H1 (cell line): ENCODE measurements at regions not wholly inside any gene's neighbourhood (a gene's known extent, or its start where the extent isn't known, plus 50 kb on each side); places are given as distances from the start of the nearest gene placed in this dataset.

Experiments
- BCL11A ChIP-seq, 2 experiments: IDR thresholded peaks; one replicate each; pipeline ENCODE4 v1.6.1; 2011; ENCODE audit warnings: low read depth in 2 of 2, low read length in 2 of 2, mild to moderate bottlenecking in 2 of 2
- BRCA1 ChIP-seq: IDR thresholded peaks from 2 replicates; pipeline ENCODE4 v1.6.1; 2012; ENCODE audit warnings: low read depth, low read length, improper control_type of control experiment
- HDAC2 ChIP-seq, 2 experiments: fragments of 300-600 bp in 1 of 2; sonication (generic) in 1 of 2; IDR thresholded peaks; 2 replicates each; pipeline ENCODE4 v1.6.1; 2011 to 2012; ENCODE audit warnings: low read depth in 2 of 2, low read length in 2 of 2, mild to moderate bottlenecking in 2 of 2, moderate library complexity in 2 of 2, borderline replicate concordance in 1 of 2, inconsistent platforms in 1 of 2
- TF ChIP-seq, protein P1 (sequence below): fragments of 300-600 bp; sonication (generic); IDR thresholded peaks from 2 replicates; pipeline ENCODE4 v1.7.1; 2012; ENCODE audit warnings: low read length, moderate library complexity, mild to moderate bottlenecking, inconsistent platforms; ENCODE audit not compliant: insufficient replicate concordance

DNA sequence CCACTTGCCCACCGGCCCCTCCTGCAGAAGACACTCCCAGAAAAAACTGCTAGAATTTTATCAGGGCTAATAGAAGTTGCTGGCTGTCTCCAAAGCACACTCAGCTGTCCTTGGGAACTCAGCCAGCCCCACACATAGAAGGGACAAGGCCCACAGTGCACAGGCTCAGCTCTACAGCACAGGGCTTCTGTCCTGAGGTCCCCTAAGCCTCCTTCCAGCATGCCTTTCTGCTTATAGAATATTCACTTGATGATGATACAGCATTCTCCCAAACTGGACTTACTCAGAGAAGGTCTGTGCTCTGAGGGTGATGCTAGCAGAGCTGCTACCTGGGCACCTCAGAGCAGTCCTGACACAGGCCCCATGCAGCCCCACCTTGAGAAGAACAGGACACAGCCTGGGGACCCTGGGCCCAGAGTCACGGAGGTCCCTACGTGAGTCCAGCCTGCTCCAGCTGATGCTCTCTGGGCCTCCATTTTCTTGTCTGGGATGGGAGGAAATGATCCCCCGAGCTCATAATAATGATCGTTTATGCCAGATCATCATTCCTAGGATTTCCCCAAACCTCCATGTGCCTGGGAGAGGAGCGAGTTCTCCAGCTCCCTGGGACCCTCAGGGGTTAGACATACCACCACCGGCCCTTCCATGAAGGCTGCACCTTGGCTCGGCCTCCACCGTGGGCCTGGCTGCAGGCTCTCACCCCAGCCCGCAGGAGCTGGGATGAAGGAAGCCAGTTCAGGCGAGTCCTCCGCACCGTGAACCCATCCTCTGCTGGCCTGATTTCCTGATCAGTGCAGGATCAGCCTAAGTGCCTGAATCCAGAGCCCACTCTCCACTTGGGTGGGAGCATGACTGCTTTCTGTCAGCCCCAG is 145.6 kb downstream of the ZNF248 start (continued):
- TF ChIP-seq, protein P1, sequence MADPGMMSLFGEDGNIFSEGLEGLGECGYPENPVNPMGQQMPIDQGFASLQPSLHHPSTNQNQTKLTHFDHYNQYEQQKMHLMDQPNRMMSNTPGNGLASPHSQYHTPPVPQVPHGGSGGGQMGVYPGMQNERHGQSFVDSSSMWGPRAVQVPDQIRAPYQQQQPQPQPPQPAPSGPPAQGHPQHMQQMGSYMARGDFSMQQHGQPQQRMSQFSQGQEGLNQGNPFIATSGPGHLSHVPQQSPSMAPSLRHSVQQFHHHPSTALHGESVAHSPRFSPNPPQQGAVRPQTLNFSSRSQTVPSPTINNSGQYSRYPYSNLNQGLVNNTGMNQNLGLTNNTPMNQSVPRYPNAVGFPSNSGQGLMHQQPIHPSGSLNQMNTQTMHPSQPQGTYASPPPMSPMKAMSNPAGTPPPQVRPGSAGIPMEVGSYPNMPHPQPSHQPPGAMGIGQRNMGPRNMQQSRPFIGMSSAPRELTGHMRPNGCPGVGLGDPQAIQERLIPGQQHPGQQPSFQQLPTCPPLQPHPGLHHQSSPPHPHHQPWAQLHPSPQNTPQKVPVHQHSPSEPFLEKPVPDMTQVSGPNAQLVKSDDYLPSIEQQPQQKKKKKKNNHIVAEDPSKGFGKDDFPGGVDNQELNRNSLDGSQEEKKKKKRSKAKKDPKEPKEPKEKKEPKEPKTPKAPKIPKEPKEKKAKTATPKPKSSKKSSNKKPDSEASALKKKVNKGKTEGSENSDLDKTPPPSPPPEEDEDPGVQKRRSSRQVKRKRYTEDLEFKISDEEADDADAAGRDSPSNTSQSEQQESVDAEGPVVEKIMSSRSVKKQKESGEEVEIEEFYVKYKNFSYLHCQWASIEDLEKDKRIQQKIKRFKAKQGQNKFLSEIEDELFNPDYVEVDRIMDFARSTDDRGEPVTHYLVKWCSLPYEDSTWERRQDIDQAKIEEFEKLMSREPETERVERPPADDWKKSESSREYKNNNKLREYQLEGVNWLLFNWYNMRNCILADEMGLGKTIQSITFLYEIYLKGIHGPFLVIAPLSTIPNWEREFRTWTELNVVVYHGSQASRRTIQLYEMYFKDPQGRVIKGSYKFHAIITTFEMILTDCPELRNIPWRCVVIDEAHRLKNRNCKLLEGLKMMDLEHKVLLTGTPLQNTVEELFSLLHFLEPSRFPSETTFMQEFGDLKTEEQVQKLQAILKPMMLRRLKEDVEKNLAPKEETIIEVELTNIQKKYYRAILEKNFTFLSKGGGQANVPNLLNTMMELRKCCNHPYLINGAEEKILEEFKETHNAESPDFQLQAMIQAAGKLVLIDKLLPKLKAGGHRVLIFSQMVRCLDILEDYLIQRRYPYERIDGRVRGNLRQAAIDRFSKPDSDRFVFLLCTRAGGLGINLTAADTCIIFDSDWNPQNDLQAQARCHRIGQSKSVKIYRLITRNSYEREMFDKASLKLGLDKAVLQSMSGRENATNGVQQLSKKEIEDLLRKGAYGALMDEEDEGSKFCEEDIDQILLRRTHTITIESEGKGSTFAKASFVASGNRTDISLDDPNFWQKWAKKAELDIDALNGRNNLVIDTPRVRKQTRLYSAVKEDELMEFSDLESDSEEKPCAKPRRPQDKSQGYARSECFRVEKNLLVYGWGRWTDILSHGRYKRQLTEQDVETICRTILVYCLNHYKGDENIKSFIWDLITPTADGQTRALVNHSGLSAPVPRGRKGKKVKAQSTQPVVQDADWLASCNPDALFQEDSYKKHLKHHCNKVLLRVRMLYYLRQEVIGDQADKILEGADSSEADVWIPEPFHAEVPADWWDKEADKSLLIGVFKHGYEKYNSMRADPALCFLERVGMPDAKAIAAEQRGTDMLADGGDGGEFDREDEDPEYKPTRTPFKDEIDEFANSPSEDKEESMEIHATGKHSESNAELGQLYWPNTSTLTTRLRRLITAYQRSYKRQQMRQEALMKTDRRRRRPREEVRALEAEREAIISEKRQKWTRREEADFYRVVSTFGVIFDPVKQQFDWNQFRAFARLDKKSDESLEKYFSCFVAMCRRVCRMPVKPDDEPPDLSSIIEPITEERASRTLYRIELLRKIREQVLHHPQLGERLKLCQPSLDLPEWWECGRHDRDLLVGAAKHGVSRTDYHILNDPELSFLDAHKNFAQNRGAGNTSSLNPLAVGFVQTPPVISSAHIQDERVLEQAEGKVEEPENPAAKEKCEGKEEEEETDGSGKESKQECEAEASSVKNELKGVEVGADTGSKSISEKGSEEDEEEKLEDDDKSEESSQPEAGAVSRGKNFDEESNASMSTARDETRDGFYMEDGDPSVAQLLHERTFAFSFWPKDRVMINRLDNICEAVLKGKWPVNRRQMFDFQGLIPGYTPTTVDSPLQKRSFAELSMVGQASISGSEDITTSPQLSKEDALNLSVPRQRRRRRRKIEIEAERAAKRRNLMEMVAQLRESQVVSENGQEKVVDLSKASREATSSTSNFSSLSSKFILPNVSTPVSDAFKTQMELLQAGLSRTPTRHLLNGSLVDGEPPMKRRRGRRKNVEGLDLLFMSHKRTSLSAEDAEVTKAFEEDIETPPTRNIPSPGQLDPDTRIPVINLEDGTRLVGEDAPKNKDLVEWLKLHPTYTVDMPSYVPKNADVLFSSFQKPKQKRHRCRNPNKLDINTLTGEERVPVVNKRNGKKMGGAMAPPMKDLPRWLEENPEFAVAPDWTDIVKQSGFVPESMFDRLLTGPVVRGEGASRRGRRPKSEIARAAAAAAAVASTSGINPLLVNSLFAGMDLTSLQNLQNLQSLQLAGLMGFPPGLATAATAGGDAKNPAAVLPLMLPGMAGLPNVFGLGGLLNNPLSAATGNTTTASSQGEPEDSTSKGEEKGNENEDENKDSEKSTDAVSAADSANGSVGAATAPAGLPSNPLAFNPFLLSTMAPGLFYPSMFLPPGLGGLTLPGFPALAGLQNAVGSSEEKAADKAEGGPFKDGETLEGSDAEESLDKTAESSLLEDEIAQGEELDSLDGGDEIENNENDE = no peak
- TF ChIP-seq BCL11A (IDR thresholded peaks at IDR 0.05; ENCODE audit: low read depth in 2 of 2, low read length in 2 of 2) (no peak), HDAC2 (IDR thresholded peaks at IDR 0.05; ENCODE audit: borderline replicate concordance in 1 of 2, low read depth in 2 of 2, low read length in 2 of 2) (no peak), BRCA1 (no peak)
